Activated CD8-positive, alpha-beta T cell treated with anti-CD3 and anti-CD28 coated beads for 36 hours (primary cell): ENCODE measurements at regions not wholly inside any gene's neighbourhood (a gene's known extent, or its start where the extent isn't known, plus 50 kb on each side); places are given as distances from the start of the nearest gene placed in this dataset.

ENCODE experiments used
- ATAC-seq: fragments of 200-7000 bp; cut with Tn5 transposase; one replicate; pipeline ENCODE4 v1.10.0; 2021; ENCODE audit warnings: mild to moderate bottlenecking, moderate library complexity
- CTCF ChIA-PET: fragments of 350-600 bp; sonication (Branson Sonifier 250); formaldehyde crosslinking; loops from one replicate; lab custom pipeline; 2021; ENCODE audit warnings: antibody characterized with exemption; lab: Charles Lee
- POLR2A ChIA-PET: fragments of 350-600 bp; sonication (Branson Sonifier 250); formaldehyde crosslinking; loops from one replicate; lab custom pipeline; 2021; ENCODE audit warnings: antibody characterized with exemption; lab: Charles Lee
- DNase-seq: peaks from one replicate; pipeline ENCODE4 v3.0.0-alpha.2; 2020
- H3K27ac Mint-ChIP-seq: one replicate; pipeline ENCODE4 v1.8.0; 2021; ENCODE audit warnings: mild to moderate bottlenecking, mixed read lengths
- H3K27me3 Mint-ChIP-seq: one replicate; pipeline ENCODE4 v1.8.0; 2021; ENCODE audit warnings: mixed read lengths
- H3K36me3 Mint-ChIP-seq: one replicate; pipeline ENCODE4 v1.8.0; 2021; ENCODE audit warnings: low read depth, mixed read lengths
- H3K4me1 Mint-ChIP-seq: one replicate; pipeline ENCODE4 v1.8.0; 2021; ENCODE audit warnings: low read depth, mixed read lengths
- H3K4me3 Mint-ChIP-seq: one replicate; pipeline ENCODE4 v1.8.0; 2021; ENCODE audit warnings: mild to moderate bottlenecking, moderate library complexity, mixed read lengths
- H3K9me3 Mint-ChIP-seq: one replicate; pipeline ENCODE4 v1.8.0; 2021; ENCODE audit warnings: mixed read lengths
- intact Hi-C: fragments of 100-400 bp; cut with micrococcal nuclease; formaldehyde crosslinking; loops from one replicate; pipeline ENCODE4 v1.10.0; 2022
- TF ChIP-seq, protein P1 (sequence below): fragments of 200-600 bp; IDR thresholded peaks from one replicate; pipeline ENCODE4 v1.8.0; 2022; ENCODE audit warnings: antibody characterized with exemption, mild to moderate bottlenecking

DNA sequence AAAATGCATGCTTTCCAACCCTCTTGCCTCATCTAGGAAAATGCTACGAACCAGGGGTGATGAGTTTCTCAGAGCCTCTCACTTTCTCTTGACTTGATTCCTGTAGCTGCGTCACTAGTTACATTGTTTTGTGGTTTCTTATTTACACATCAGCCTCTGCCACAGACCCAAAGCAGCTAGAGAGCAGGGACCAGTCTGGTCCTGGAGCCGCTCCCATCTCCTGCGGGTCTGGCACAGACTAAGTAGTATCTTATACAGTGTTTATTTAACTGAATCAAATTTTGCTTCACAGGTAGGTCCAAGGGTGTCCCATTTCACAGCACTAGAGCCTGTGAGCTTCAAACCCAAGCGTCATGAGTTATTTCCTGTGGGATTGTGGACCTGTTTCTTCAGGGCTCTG lies 310.5 kb downstream of the MYCN start:
- no peak overlapping the region for H3K4me3 Mint-ChIP-seq
- H3K36me3 Mint-ChIP-seq: no peaks in the 10 kb centered on the region
- ChIA-PET CTCF (no interaction called here), POLR2A (no interaction called here)
- H3K27ac Mint-ChIP-seq: no peak overlapping the region
- TF ChIP-seq, protein P1, sequence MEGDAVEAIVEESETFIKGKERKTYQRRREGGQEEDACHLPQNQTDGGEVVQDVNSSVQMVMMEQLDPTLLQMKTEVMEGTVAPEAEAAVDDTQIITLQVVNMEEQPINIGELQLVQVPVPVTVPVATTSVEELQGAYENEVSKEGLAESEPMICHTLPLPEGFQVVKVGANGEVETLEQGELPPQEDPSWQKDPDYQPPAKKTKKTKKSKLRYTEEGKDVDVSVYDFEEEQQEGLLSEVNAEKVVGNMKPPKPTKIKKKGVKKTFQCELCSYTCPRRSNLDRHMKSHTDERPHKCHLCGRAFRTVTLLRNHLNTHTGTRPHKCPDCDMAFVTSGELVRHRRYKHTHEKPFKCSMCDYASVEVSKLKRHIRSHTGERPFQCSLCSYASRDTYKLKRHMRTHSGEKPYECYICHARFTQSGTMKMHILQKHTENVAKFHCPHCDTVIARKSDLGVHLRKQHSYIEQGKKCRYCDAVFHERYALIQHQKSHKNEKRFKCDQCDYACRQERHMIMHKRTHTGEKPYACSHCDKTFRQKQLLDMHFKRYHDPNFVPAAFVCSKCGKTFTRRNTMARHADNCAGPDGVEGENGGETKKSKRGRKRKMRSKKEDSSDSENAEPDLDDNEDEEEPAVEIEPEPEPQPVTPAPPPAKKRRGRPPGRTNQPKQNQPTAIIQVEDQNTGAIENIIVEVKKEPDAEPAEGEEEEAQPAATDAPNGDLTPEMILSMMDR: no peak
- H3K9me3 Mint-ChIP-seq: no peaks in the 10 kb centered on the region
- H3K4me1 Mint-ChIP-seq: no peaks in the 10 kb centered on the region
- no peak for ATAC-seq
- H3K27me3 Mint-ChIP-seq: peaks cover 3% of the 10 kb centered on the region
- DNase-seq: no peak
- intact Hi-C loops: no loop called here

DNA sequence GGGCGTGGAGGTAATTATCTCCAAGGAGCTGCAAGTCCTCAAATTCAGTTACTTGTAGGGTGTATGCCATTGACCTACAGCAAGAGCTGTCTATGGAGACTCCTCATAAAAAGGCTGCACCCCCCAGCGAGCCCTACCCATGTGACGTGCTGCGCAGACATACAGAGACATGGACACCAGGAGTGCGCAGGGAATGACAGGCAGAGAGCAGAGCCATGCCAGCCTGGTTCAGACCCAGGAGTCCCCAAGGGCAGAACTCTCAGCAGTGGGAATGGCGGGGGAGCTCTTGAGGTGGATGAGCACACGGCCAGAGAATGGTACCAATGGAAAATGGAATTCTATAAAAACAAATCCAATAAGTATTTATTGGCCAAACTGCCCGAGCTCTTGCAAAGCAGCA lies 310.1 kb downstream of the MYCN start:
- Mint-ChIP-seq H3K4me3 (no peak overlapping the region), H3K9me3 (no peaks in the 10 kb centered on the region), H3K36me3 (no peaks in the 10 kb centered on the region), H3K27me3 (peaks cover 3% of the 10 kb centered on the region), H3K4me1 (no peaks in the 10 kb centered on the region), H3K27ac (no peak overlapping the region)
- ATAC-seq: no peak
- ChIA-PET POLR2A (no interaction called here), CTCF (no interaction called here)
- intact Hi-C loops: no loop called here
- TF ChIP-seq, protein P1: no peak
- no peak for DNase-seq

DNA sequence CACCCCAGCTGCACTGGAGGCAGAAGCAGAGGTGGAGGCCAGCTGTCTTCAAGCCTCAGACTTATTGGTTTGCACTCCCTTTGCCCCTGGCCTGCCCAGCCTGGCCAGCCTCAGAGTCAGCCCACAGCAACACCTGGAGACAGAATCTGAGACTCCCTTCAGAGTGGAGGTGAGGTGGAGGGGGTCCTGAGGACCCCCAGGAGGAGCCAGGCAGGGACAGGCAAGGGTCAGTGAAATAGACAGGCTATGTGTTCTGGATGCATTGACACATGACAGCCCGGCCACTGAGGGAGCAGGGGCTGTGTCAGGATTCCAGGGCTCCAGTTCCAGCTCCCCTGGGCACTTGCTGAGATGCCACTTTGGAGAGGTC lies 309.7 kb downstream of the MYCN start:
- ATAC-seq (no peak), DNase-seq (no peak)
- POLR2A ChIA-PET: no interaction called here
- H3K4me1 Mint-ChIP-seq: no peaks in the 10 kb centered on the region
- H3K27me3 Mint-ChIP-seq: peaks cover 3% of the 10 kb centered on the region
- H3K4me3 Mint-ChIP-seq: no peak overlapping the region
- no peak overlapping the region for H3K27ac Mint-ChIP-seq
- intact Hi-C loops: no loop called here
- H3K9me3 Mint-ChIP-seq: no peaks in the 10 kb centered on the region
- no peaks in the 10 kb centered on the region for H3K36me3 Mint-ChIP-seq
- TF ChIP-seq, protein P1: no peak
- CTCF ChIA-PET: no interaction called here

DNA sequence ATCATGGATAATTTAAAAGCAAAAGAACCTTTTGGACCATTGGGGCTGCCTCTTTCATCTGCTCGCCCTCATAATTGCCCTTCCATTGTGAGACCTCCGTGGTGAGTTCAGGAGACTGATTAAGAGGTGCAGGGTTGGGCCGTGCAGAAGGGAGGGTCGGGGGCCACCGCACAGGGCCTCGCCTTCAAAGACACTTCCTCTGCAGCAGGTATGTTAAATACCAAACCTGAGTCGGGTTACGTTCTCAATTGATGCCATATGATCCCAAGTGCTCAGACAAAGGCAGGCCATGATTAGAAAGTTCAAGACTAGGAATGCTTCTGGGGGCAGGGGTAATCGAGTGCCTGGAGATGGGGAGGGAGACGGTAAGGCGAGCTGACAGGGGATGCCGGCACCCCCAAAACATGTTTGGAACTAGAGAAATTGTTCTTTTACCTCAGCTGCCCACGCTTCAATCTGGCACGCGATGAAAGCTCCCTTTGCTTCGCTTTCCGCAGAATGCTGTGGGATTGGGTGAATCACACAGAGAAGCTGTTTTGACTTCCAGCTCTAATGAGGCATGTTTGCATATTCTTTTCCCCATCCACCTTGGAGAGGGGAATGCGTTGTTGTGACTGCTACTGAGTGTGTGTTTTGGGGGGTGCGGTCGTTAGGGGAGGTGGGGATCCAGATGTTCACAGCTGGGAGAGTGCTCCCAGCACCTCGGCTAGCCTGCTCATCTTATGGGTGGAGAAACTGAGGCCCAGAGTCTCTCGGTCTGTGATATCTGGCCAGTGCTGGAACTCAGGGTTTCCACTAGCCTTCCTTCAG lies 309.1 kb downstream of the MYCN start:
- CTCF ChIA-PET: no interaction called here

GRCh38 chr2:16248571-16249105 lies 308.3 kb downstream of the MYCN start:
- Mint-ChIP-seq H3K27me3 (no peaks in the 10 kb centered on the region), H3K27ac (no peak overlapping the region), H3K9me3 (no peaks in the 10 kb centered on the region), H3K36me3 (no peaks in the 10 kb centered on the region), H3K4me3 (no peak overlapping the region), H3K4me1 (no peaks in the 10 kb centered on the region)
- ChIA-PET CTCF (no interaction called here), POLR2A (no interaction called here)
- TF ChIP-seq, protein P1: no peak
- no peak for ATAC-seq
- DNase-seq: no peak
- intact Hi-C loops: no loop called here

More for the DNA sequence above, 309.1 kb downstream of the MYCN start:
- H3K27ac Mint-ChIP-seq: no peak overlapping the region
- DNase-seq: no peak
- no peaks in the 10 kb centered on the region for H3K27me3 Mint-ChIP-seq
- no peaks in the 10 kb centered on the region for H3K4me1 Mint-ChIP-seq
- POLR2A ChIA-PET: no interaction called here
- intact Hi-C loops: no loop called here
- TF ChIP-seq, protein P1: no peak
- H3K4me3 Mint-ChIP-seq: no peak overlapping the region
- no peak for ATAC-seq
- H3K36me3 Mint-ChIP-seq: no peaks in the 10 kb centered on the region
- no peaks in the 10 kb centered on the region for H3K9me3 Mint-ChIP-seq
